GM12878 (cell line): ENCODE measurements at regions not wholly inside any gene's neighbourhood (a gene's known extent, or its start where the extent isn't known, plus 50 kb on each side); places are given as distances from the start of the nearest gene placed in this dataset.

Source experiments
- CTCF ChIP-seq, 3 experiments: IDR thresholded peaks in 2 of 3; conservative IDR thresholded peaks in 1 of 3; 2 replicates each; pipeline ENCODE4 v1.5.1; 2011; ENCODE audit warnings: low read depth in 3 of 3, low read length in 3 of 3, mild to moderate bottlenecking in 3 of 3, control low read depth in 2 of 3, moderate library complexity in 2 of 3, inconsistent platforms in 1 of 3, mixed read lengths in 1 of 3; ENCODE audit not compliant: control insufficient read depth in 2 of 3, insufficient read depth in 1 of 3; ENCODE audit errors: extremely low read depth in 1 of 3
- EP300 ChIP-seq, 2 experiments: fragments of 150-350 bp in 1 of 2; IDR thresholded peaks; 2 replicates each; pipeline ENCODE4 v1.6.1; 2011 to 2012; ENCODE audit warnings: low read depth in 2 of 2, low read length in 2 of 2, borderline replicate concordance in 1 of 2, improper control_type of control experiment in 1 of 2, inconsistent platforms in 1 of 2; ENCODE audit not compliant: control insufficient read depth in 1 of 2
- FOS ChIP-seq: IDR thresholded peaks from 3 replicates; pipeline ENCODE4 v1.6.1; 2011; ENCODE audit warnings: borderline replicate concordance; ENCODE audit not compliant: insufficient read length; ENCODE audit errors: extremely low read depth
- FOXK2 ChIP-seq: fragments of 450-650 bp; IDR thresholded peaks from 2 replicates; pipeline ENCODE4 v1.6.1; 2017; ENCODE audit warnings: mild to moderate bottlenecking, moderate library complexity
- MEF2B ChIP-seq: fragments of 450-650 bp; IDR thresholded peaks from 2 replicates; pipeline ENCODE4 v1.6.1; 2018; ENCODE audit warnings: mild to moderate bottlenecking, moderate library complexity; ENCODE audit not compliant: partially characterized antibody, poor library complexity, severe bottlenecking
- NFIC ChIP-seq: IDR thresholded peaks from 2 replicates; pipeline ENCODE4 v1.6.1; 2012; ENCODE audit warnings: low read depth, mild to moderate bottlenecking, inconsistent platforms, low read length, moderate library complexity
- NR2C2 ChIP-seq: IDR thresholded peaks from 2 replicates; pipeline ENCODE4 v1.6.1; 2011; ENCODE audit warnings: borderline replicate concordance, low read depth; ENCODE audit not compliant: control insufficient read depth, insufficient read length
- POLR2A ChIP-seq: IDR thresholded peaks from 2 replicates; pipeline ENCODE4 v1.6.1; 2011; ENCODE audit warnings: low read depth, mild to moderate bottlenecking, low read length
- RFX5 ChIP-seq: IDR thresholded peaks from 2 replicates; pipeline ENCODE4 v1.6.1; 2011; ENCODE audit warnings: low read depth, low read length, improper control_type of control experiment
- USF2 ChIP-seq: IDR thresholded peaks from 2 replicates; pipeline ENCODE4 v1.6.1; 2011; ENCODE audit warnings: low read depth, low read length, improper control_type of control experiment, borderline replicate concordance
- ZNF24 ChIP-seq: fragments of 450-650 bp; IDR thresholded peaks from 2 replicates; pipeline ENCODE4 v1.6.1; 2017; ENCODE audit warnings: antibody characterized with exemption, mild to moderate bottlenecking
- ZNF622 ChIP-seq: fragments of 450-650 bp; IDR thresholded peaks from 2 replicates; pipeline ENCODE4 v1.6.1; 2017; ENCODE audit warnings: mild to moderate bottlenecking, inconsistent platforms
- TF ChIP-seq, protein P1 (sequence below): IDR thresholded peaks from 2 replicates; pipeline ENCODE4 v1.6.1; 2011; ENCODE audit warnings: low read depth, mild to moderate bottlenecking, low read length, moderate library complexity, borderline replicate concordance; ENCODE audit errors: extremely low read depth
- TF ChIP-seq, protein P2 (sequence below): fragments of 150-350 bp; IDR thresholded peaks from 2 replicates; pipeline ENCODE4 v1.6.1; 2016; ENCODE audit warnings: low read depth, low read length

DNA sequence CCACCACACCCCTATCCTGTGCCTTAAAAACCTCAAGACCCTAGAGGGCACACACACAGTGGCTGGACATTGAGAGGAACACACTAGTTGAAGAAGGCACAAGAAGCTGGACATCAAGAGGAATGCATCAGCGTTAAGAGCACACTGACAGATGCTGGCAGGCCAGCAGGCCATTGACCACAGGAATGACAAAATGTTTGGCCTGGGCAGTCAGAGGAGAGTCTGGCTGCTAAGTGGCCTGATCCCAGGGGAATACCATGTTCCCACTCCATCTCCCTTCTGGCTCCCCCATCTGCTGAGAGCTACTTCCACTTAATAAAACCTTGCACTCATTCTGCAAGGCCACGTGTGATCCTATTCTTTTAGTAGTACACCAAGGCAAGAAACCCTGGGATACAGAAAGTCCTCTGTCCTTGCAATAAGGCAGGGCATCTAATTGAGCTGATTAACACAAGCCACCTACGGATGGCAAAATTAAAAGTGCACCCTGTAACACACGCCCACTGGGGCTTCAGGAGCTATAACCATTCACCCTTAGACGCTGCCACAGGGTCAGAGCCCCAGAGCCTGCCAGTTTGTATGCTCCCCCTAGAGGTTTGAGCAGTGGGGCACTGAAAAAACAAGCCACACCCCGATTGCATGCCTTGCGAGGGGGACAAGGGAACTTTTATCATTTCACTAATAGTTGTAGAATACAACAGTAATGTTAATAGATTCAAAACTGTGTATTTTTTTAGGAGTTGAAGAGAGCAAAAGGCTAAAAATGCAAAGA lies 1216.1 kb upstream of the NCAM2 start:
- TF ChIP-seq CTCF (IDR thresholded peaks at IDR 0.05 in 2 of 3, conservative IDR thresholded peaks at IDR 0.05 in 1 of 3; ENCODE audit: control insufficient read depth in 2 of 3, extremely low read depth in 1 of 3, insufficient read depth in 1 of 3, low read depth in 3 of 3, low read length in 3 of 3) (no peak), POLR2A (no peak), NFIC (no peak), MEF2B (no peak), RFX5 (no peak), EP300 (IDR thresholded peaks at IDR 0.05; ENCODE audit: borderline replicate concordance in 1 of 2, control insufficient read depth in 1 of 2, low read depth in 2 of 2, low read length in 2 of 2) (no peak), NR2C2 (no peak), FOXK2 (no peak), ZNF24 (no peak), USF2 (no peak), ZNF622 (no peak), FOS (no peak)
- TF ChIP-seq, protein P1, sequence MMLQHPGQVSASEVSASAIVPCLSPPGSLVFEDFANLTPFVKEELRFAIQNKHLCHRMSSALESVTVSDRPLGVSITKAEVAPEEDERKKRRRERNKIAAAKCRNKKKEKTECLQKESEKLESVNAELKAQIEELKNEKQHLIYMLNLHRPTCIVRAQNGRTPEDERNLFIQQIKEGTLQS: no peak
- TF ChIP-seq, protein P2, sequence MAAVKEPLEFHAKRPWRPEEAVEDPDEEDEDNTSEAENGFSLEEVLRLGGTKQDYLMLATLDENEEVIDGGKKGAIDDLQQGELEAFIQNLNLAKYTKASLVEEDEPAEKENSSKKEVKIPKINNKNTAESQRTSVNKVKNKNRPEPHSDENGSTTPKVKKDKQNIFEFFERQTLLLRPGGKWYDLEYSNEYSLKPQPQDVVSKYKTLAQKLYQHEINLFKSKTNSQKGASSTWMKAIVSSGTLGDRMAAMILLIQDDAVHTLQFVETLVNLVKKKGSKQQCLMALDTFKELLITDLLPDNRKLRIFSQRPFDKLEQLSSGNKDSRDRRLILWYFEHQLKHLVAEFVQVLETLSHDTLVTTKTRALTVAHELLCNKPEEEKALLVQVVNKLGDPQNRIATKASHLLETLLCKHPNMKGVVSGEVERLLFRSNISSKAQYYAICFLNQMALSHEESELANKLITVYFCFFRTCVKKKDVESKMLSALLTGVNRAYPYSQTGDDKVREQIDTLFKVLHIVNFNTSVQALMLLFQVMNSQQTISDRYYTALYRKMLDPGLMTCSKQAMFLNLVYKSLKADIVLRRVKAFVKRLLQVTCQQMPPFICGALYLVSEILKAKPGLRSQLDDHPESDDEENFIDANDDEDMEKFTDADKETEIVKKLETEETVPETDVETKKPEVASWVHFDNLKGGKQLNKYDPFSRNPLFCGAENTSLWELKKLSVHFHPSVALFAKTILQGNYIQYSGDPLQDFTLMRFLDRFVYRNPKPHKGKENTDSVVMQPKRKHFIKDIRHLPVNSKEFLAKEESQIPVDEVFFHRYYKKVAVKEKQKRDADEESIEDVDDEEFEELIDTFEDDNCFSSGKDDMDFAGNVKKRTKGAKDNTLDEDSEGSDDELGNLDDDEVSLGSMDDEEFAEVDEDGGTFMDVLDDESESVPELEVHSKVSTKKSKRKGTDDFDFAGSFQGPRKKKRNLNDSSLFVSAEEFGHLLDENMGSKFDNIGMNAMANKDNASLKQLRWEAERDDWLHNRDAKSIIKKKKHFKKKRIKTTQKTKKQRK: no peak
